ENCODE measurements at regions not wholly inside any gene's neighbourhood (a gene's known extent, or its start where the extent isn't known, plus 50 kb on each side); places are given as distances from the start of the nearest gene placed in this dataset.
"Not testable (repeated sequence)": the region's sequence is repeated elsewhere in the genome, so short reads cannot be mapped to it uniquely, and the experiment has no call there.

- DNase-seq (ENCODE audit: low read depth): no peak
These were observed 871.7 kb downstream of the DACH1 start for GRCh38 chr13:70995338-70995737.

GRCh38 chr13:70994191-70994590, 872.8 kb downstream of the DACH1 start:
- DNase-seq (ENCODE audit: low read depth): no peak

- no peak for DNase-seq (ENCODE audit: low read depth)
These were observed 878.8 kb upstream of the KLHL1 start for GRCh38 chr13:70987043-70987442.

- DNase-seq (ENCODE audit: low read depth): no peak
These were observed 877.1 kb upstream of the KLHL1 start for GRCh38 chr13:70985371-70985770.

GRCh38 chr13:70981219-70981618, 873.0 kb upstream of the KLHL1 start:
- DNase-seq (ENCODE audit: low read depth): not testable (repeated sequence)

GRCh38 chr13:70969321-70969720, 861.1 kb upstream of the KLHL1 start:
- no peak for DNase-seq (ENCODE audit: low read depth)

GRCh38 chr13:70967564-70967963, 859.3 kb upstream of the KLHL1 start:
- no peak for DNase-seq (ENCODE audit: low read depth)

- no peak for DNase-seq (ENCODE audit: low read depth)
These were observed 856.6 kb upstream of the KLHL1 start for GRCh38 chr13:70964874-70965273.

- DNase-seq (ENCODE audit: low read depth): no peak
These were observed 855.9 kb upstream of the KLHL1 start for GRCh38 chr13:70964124-70964523.

GRCh38 chr13:70960841-70961443, 852.7 kb upstream of the KLHL1 start:
- no peak for DNase-seq (ENCODE audit: low read depth)

GRCh38 chr13:70959035-70959775, 851.0 kb upstream of the KLHL1 start:
- DNase-seq (ENCODE audit: low read depth): no peak

GRCh38 chr13:70955887-70956286, 847.6 kb upstream of the KLHL1 start:
- no peak for DNase-seq (ENCODE audit: low read depth)

GRCh38 chr13:70950664-70951063, 842.4 kb upstream of the KLHL1 start:
- DNase-seq (ENCODE audit: low read depth): no peak

- no peak for DNase-seq (ENCODE audit: low read depth)
These were observed 837.3 kb upstream of the KLHL1 start for GRCh38 chr13:70945506-70945905.

GRCh38 chr13:70941454-70941853, 833.2 kb upstream of the KLHL1 start:
- no peak for DNase-seq (ENCODE audit: low read depth)

- DNase-seq (ENCODE audit: low read depth): no peak
These were observed 830.2 kb upstream of the KLHL1 start for GRCh38 chr13:70938462-70938861.

- no peak for DNase-seq (ENCODE audit: low read depth)
These were observed 824.3 kb upstream of the KLHL1 start for GRCh38 chr13:70932511-70932910.

GRCh38 chr13:70923863-70924752, 815.9 kb upstream of the KLHL1 start:
- no peak for DNase-seq (ENCODE audit: low read depth)

GRCh38 chr13:70911286-70911685, 803.0 kb upstream of the KLHL1 start:
- no peak for DNase-seq (ENCODE audit: low read depth)

- DNase-seq (ENCODE audit: low read depth): no peak
These were observed 800.5 kb upstream of the KLHL1 start for GRCh38 chr13:70908795-70909194.

GRCh38 chr13:70905035-70905434, 796.8 kb upstream of the KLHL1 start:
- DNase-seq (ENCODE audit: low read depth): no peak

- no peak for DNase-seq (ENCODE audit: low read depth)
These were observed 787.9 kb upstream of the KLHL1 start for GRCh38 chr13:70896136-70896535.

- DNase-seq (ENCODE audit: low read depth): no peak
These were observed 787.3 kb upstream of the KLHL1 start for GRCh38 chr13:70895599-70895998.

Data from Daoy (cell line).